ENCODE measurements at regions not wholly inside any gene's neighbourhood (a gene's known extent, or its start where the extent isn't known, plus 50 kb on each side); places are given as distances from the start of the nearest gene placed in this dataset.

- Histone ChIP-seq H3K4me2 (ENCODE audit: low read length) (no peak overlapping the region), H3K27me3 (ENCODE audit: insufficient read depth, low read depth, low read length) (no peaks in the 10 kb centered on the region), H3K36me3 (ENCODE audit: insufficient read depth, low read length) (no peaks in the 10 kb centered on the region), H3K9me2 (ENCODE audit: insufficient read depth, low read length) (no peaks in the 10 kb centered on the region), H3K4me3 (ENCODE audit: low read length) (no peak overlapping the region), H3K9ac (ENCODE audit: low read length) (no peak overlapping the region), H4K20me1 (ENCODE audit: insufficient read depth) (no peaks in the 10 kb centered on the region), H3F3A (ENCODE audit: insufficient read depth, low read length, poor library complexity, severe bottlenecking) (no peaks in the 10 kb centered on the region), H3K27ac (ENCODE audit: low read length) (no peak overlapping the region), H3K79me2 (replicated peaks; ENCODE audit: insufficient read depth, low read length) (no peaks in the 10 kb centered on the region), H3K9me3 (ENCODE audit: low read length) (no peaks in the 10 kb centered on the region), H2AFZ (ENCODE audit: low read depth, low read length) (no peak overlapping the region)
- TF ChIP-seq RAD21 (conservative IDR thresholded peaks at IDR 0.05) (no peak), CTCF (IDR thresholded peaks at IDR 0.05; ENCODE audit: poor library complexity, severe bottlenecking) (no peak), MXI1 (conservative IDR thresholded peaks at IDR 0.05; ENCODE audit: poor library complexity, severe bottlenecking) (no peak), POLR2AphosphoS5 (IDR thresholded peaks at IDR 0.05) (no peak)
Observed at GRCh38 chr2:156763174-156763573, 327.0 kb downstream of the GPD2 start.

GRCh38 chr2:156765043-156765442, 328.9 kb downstream of the GPD2 start:
- Histone ChIP-seq H3K4me3 (ENCODE audit: low read length) (no peak overlapping the region), H3F3A (ENCODE audit: insufficient read depth, low read length, poor library complexity, severe bottlenecking) (no peaks in the 10 kb centered on the region), H3K9ac (ENCODE audit: low read length) (no peak overlapping the region), H3K27ac (ENCODE audit: low read length) (no peak overlapping the region), H4K20me1 (ENCODE audit: insufficient read depth) (no peaks in the 10 kb centered on the region), H2AFZ (ENCODE audit: low read depth, low read length) (no peak overlapping the region), H3K4me2 (ENCODE audit: low read length) (no peak overlapping the region), H3K9me2 (ENCODE audit: insufficient read depth, low read length) (no peaks in the 10 kb centered on the region), H3K27me3 (ENCODE audit: insufficient read depth, low read depth, low read length) (no peaks in the 10 kb centered on the region), H3K36me3 (ENCODE audit: insufficient read depth, low read length) (no peaks in the 10 kb centered on the region), H3K79me2 (replicated peaks; ENCODE audit: insufficient read depth, low read length) (no peaks in the 10 kb centered on the region), H3K9me3 (ENCODE audit: low read length) (no peaks in the 10 kb centered on the region)
- no peak for TF ChIP-seq CTCF (IDR thresholded peaks at IDR 0.05; ENCODE audit: poor library complexity, severe bottlenecking)
- TF ChIP-seq SMC3 (conservative IDR thresholded peaks at IDR 0.05; ENCODE audit: poor library complexity): no peak
- no peak for TF ChIP-seq EP300 (conservative IDR thresholded peaks at IDR 0.05; ENCODE audit: poor library complexity, severe bottlenecking)
- TF ChIP-seq TAF1 (IDR thresholded peaks at IDR 0.05; ENCODE audit: low read depth): no peak
- TF ChIP-seq MXI1 (conservative IDR thresholded peaks at IDR 0.05; ENCODE audit: poor library complexity, severe bottlenecking): no peak
- TF ChIP-seq EZH2 (IDR thresholded peaks at IDR 0.05; ENCODE audit: borderline replicate concordance, insufficient read depth, low read length, poor library complexity, severe bottlenecking): no peak
- no peak for TF ChIP-seq RAD21 (conservative IDR thresholded peaks at IDR 0.05)
- TF ChIP-seq REST (IDR thresholded peaks at IDR 0.05; ENCODE audit: borderline replicate concordance): no peak
- TF ChIP-seq POLR2AphosphoS5 (IDR thresholded peaks at IDR 0.05): no peak
